ENCODE measurements at regions not wholly inside any gene's neighbourhood (a gene's known extent, or its start where the extent isn't known, plus 50 kb on each side); places are given as distances from the start of the nearest gene placed in this dataset.

GRCh38 chr1:34650090-34650489, 104.8 kb upstream of the GJB5 start:
- no peak overlapping the region for H3K9ac ChIP-seq (ENCODE audit: extremely low read depth, insufficient read length, low read length)
- Mint-ChIP-seq H3K27ac (no peak overlapping the region), H3K4me1 (peaks cover 20 to 25% of the 10 kb centered on the region in 2 experiments), H3K36me3 (ENCODE audit: insufficient read depth in 1 of 3, low read depth in 3 of 3) (no peaks in the 10 kb centered on the region), H3K4me3 (no peak overlapping the region), H3K27me3 (ENCODE audit: low read depth) (peaks cover 27% of the 10 kb centered on the region), H3K9me3 (no peaks in the 10 kb centered on the region)
- no peaks in the 10 kb centered on the region for H3K23me2 ChIP-seq (ENCODE audit: insufficient read length, low read depth, low read length, poor library complexity, severe bottlenecking)
- no peak overlapping the region for H4K91ac ChIP-seq (ENCODE audit: insufficient read length, low read depth, low read length)
- H3K4me2 ChIP-seq (ENCODE audit: insufficient read depth, insufficient read length, low read length): no peak overlapping the region
- H3K27me3 ChIP-seq (ENCODE audit: insufficient read depth, low read length): no peaks in the 10 kb centered on the region
- no peak overlapping the region for H4K8ac ChIP-seq (replicated peaks; ENCODE audit: insufficient read length, low read depth, low read length)
- peaks cover 9% of the 10 kb centered on the region; the same call in 1 of the 2 replicates for H3K4me1 ChIP-seq (ENCODE audit: insufficient read depth, low read length)
- H3K27ac ChIP-seq (ENCODE audit: insufficient read length, low read depth, low read length): no peak overlapping the region
- H3K9me3 ChIP-seq (ENCODE audit: control insufficient read depth, low read depth, low read length): no peaks in the 10 kb centered on the region
- no peak overlapping the region for H2BK5ac ChIP-seq (ENCODE audit: insufficient read length, low read length)
- no peaks in the 10 kb centered on the region for H3K79me2 ChIP-seq (ENCODE audit: insufficient read depth, low read length)
- no peak overlapping the region for H3T11ph ChIP-seq (ENCODE audit: low read length)
- TF ChIP-seq CTCF (conservative IDR thresholded peaks at IDR 0.05): no peak
- no CpG with 5 or more reads among the region's 1 CpG for WGBS (ENCODE audit: extremely low coverage, insufficient read length, low lambda C conversion rate)
- no peak overlapping the region for H3K23ac ChIP-seq (ENCODE audit: insufficient read length, low read depth, low read length)
- H2AFZ ChIP-seq (ENCODE audit: low read length): no peak overlapping the region
- no peaks in the 10 kb centered on the region for H4K20me1 ChIP-seq (ENCODE audit: control insufficient read depth, insufficient read depth, insufficient read length)
- H2BK12ac ChIP-seq (ENCODE audit: insufficient read length, low read depth, low read length): no peak overlapping the region
- no peak overlapping the region for H3K14ac ChIP-seq (ENCODE audit: insufficient read depth, low read length)
- no peaks in the 10 kb centered on the region for H3K79me1 ChIP-seq (ENCODE audit: insufficient read depth, low read depth, low read length, poor library complexity, severe bottlenecking)
- no peak overlapping the region for H4K5ac ChIP-seq (ENCODE audit: insufficient read length, low read depth, low read length)
- H2BK20ac ChIP-seq (ENCODE audit: low read depth, low read length, poor library complexity, severe bottlenecking): no peak overlapping the region
- H2BK120ac ChIP-seq (ENCODE audit: low read depth, low read length, poor library complexity, severe bottlenecking): no peak overlapping the region
- no peak overlapping the region for H2AK5ac ChIP-seq (ENCODE audit: insufficient read length, low read length)
- H3K56ac ChIP-seq (ENCODE audit: insufficient read length, low read depth, low read length): no peak overlapping the region
- H3K4ac ChIP-seq (ENCODE audit: low read depth, low read length): no peak overlapping the region
- no peak overlapping the region for H2BK15ac ChIP-seq (ENCODE audit: low read depth, low read length)
- no peak for DNase-seq
- no peak overlapping the region for H3K18ac ChIP-seq (ENCODE audit: insufficient read length, low read depth, low read length)

Measured in H9 (cell line).